SK-N-SH treated with all-trans-retinoic acid at 6 μM for 48 hours (cell line): ENCODE measurements at regions not wholly inside any gene's neighbourhood (a gene's known extent, or its start where the extent isn't known, plus 50 kb on each side); places are given as distances from the start of the nearest gene placed in this dataset.

Experiments
- ATAC-seq: fragments of 200-7000 bp; cut with Tn5 transposase; 3 replicates; pipeline ENCODE4 v1.9.1; 2020; ENCODE audit warnings: mild to moderate bottlenecking, moderate library complexity
- ARNTL ChIP-seq: fragments of 450-650 bp; formaldehyde crosslinking; IDR thresholded peaks from 2 replicates; pipeline ENCODE4 v1.5.0; 2020; ENCODE audit warnings: low read depth, mild to moderate bottlenecking, moderate library complexity, borderline replicate concordance
- BACH2 ChIP-seq: fragments of 250-450 bp; sonication (Bioruptor Pico); IDR thresholded peaks from 2 replicates; pipeline ENCODE4 v1.9.0; 2021; ENCODE audit warnings: mild to moderate bottlenecking, borderline replicate concordance
- CSDC2 ChIP-seq: fragments of 250-450 bp; sonication (Bioruptor Pico); IDR thresholded peaks from 2 replicates; pipeline ENCODE4 v1.5.0; 2020; ENCODE audit warnings: mild to moderate bottlenecking, moderate library complexity
- ISL1 ChIP-seq: fragments of 250-450 bp; sonication (Bioruptor Pico); IDR thresholded peaks from 2 replicates; pipeline ENCODE4 v2.1.2; 2022; ENCODE audit warnings: mild to moderate bottlenecking, moderate library complexity
- OSR1 ChIP-seq: fragments of 250-450 bp; sonication (Bioruptor Pico); IDR thresholded peaks from 2 replicates; pipeline ENCODE4 v1.8.0; 2022; ENCODE audit warnings: moderate library complexity, mild to moderate bottlenecking, inconsistent platforms
- POU6F1 ChIP-seq: fragments of 250-450 bp; sonication (Bioruptor Pico); IDR thresholded peaks from 2 replicates; pipeline ENCODE4 v1.8.0; 2021; ENCODE audit warnings: low read depth, mild to moderate bottlenecking, moderate library complexity, borderline replicate concordance
- RARB ChIP-seq: fragments of 250-450 bp; sonication (Bioruptor Pico); IDR thresholded peaks from 2 replicates; pipeline ENCODE4 v1.8.0; 2021; ENCODE audit warnings: mild to moderate bottlenecking, moderate library complexity
- SNAI2 ChIP-seq: fragments of 250-450 bp; sonication (Bioruptor Pico); IDR thresholded peaks from 2 replicates; pipeline ENCODE4 v1.5.0; 2020; ENCODE audit warnings: mild to moderate bottlenecking, moderate library complexity
- TCF4 ChIP-seq: fragments of 250-450 bp; sonication (Bioruptor Pico); IDR thresholded peaks from 2 replicates; pipeline ENCODE4 v1.8.0; 2021; ENCODE audit warnings: mild to moderate bottlenecking, moderate library complexity, borderline replicate concordance
- TOX ChIP-seq: fragments of 250-450 bp; sonication (Bioruptor Pico); IDR thresholded peaks from 2 replicates; pipeline ENCODE4 v1.8.0; 2021; ENCODE audit warnings: mild to moderate bottlenecking, moderate library complexity, borderline replicate concordance
- TSHZ2 ChIP-seq: fragments of 250-450 bp; sonication (Bioruptor Pico); IDR thresholded peaks from 2 replicates; pipeline ENCODE4 v1.5.0; 2020; ENCODE audit warnings: mild to moderate bottlenecking, moderate library complexity
- ZC3H10 ChIP-seq: fragments of 250-450 bp; sonication (Bioruptor Pico); IDR thresholded peaks from 2 replicates; pipeline ENCODE4 v1.5.1; 2021; ENCODE audit warnings: mild to moderate bottlenecking, moderate library complexity
- ZFP3 ChIP-seq: fragments of 250-450 bp; sonication (Bioruptor Pico); IDR thresholded peaks from 2 replicates; pipeline ENCODE4 v1.5.0; 2020; ENCODE audit warnings: mild to moderate bottlenecking, moderate library complexity
- ZFP30 ChIP-seq: fragments of 450-650 bp; formaldehyde crosslinking; IDR thresholded peaks from 2 replicates; pipeline ENCODE4 v1.5.0; 2022; ENCODE audit warnings: mild to moderate bottlenecking, moderate library complexity
- ZNF565 ChIP-seq: fragments of 450-650 bp; formaldehyde crosslinking; conservative IDR thresholded peaks from 2 replicates; pipeline ENCODE4 v1.5.0; 2020; ENCODE audit warnings: low read depth, mild to moderate bottlenecking, moderate library complexity
- ZNF70 ChIP-seq: fragments of 450-650 bp; formaldehyde crosslinking; IDR thresholded peaks from 2 replicates; pipeline ENCODE4 v1.5.0; 2020; ENCODE audit warnings: mild to moderate bottlenecking, moderate library complexity
- ZNF8 ChIP-seq: fragments of 450-650 bp; formaldehyde crosslinking; IDR thresholded peaks from 2 replicates; pipeline ENCODE4 v1.5.0; 2020; ENCODE audit warnings: mild to moderate bottlenecking, moderate library complexity
- TF ChIP-seq, protein P1 (sequence below): fragments of 250-450 bp; sonication (Bioruptor Pico); IDR thresholded peaks from 2 replicates; pipeline ENCODE4 v1.5.1; 2020; ENCODE audit warnings: low read depth, mild to moderate bottlenecking, moderate library complexity
- TF ChIP-seq, protein P2 (sequence below): fragments of 250-450 bp; sonication (Bioruptor Pico); IDR thresholded peaks from 2 replicates; pipeline ENCODE4 v1.8.0; 2020; ENCODE audit warnings: mild to moderate bottlenecking, moderate library complexity, borderline replicate concordance
- TF ChIP-seq, protein P3 (sequence below): fragments of 250-450 bp; sonication (Bioruptor Pico); IDR thresholded peaks from 2 replicates; pipeline ENCODE4 v1.5.1; 2021; ENCODE audit warnings: mild to moderate bottlenecking, moderate library complexity

GRCh38 chr18:37846996-37847395 lies 281.4 kb upstream of the CELF4 start:
- ATAC-seq, result no peak
- TF ChIP-seq ZNF8 (CRISPR knock-in tag) (no peak), OSR1 (CRISPR knock-in tag) (no peak), ZNF70 (CRISPR knock-in tag) (no peak), ARNTL (CRISPR knock-in tag) (no peak), SNAI2 (CRISPR knock-in tag) (no peak), ZFP30 (CRISPR knock-in tag) (no peak), TSHZ2 (CRISPR knock-in tag) (no peak), TCF4 (no peak), ISL1 (CRISPR knock-in tag) (no peak), BACH2 (CRISPR knock-in tag) (no peak), CSDC2 (CRISPR knock-in tag) (no peak), POU6F1 (CRISPR knock-in tag) (no peak), ZC3H10 (no peak), RARB (CRISPR knock-in tag) (no peak), TOX (CRISPR knock-in tag) (no peak)
- TF ChIP-seq, protein P1, sequence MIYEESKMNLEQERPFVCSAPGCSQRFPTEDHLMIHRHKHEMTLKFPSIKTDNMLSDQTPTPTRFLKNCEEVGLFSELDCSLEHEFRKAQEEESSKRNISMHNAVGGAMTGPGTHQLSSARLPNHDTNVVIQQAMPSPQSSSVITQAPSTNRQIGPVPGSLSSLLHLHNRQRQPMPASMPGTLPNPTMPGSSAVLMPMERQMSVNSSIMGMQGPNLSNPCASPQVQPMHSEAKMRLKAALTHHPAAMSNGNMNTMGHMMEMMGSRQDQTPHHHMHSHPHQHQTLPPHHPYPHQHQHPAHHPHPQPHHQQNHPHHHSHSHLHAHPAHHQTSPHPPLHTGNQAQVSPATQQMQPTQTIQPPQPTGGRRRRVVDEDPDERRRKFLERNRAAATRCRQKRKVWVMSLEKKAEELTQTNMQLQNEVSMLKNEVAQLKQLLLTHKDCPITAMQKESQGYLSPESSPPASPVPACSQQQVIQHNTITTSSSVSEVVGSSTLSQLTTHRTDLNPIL, result no peak
- TF ChIP-seq, protein P2, sequence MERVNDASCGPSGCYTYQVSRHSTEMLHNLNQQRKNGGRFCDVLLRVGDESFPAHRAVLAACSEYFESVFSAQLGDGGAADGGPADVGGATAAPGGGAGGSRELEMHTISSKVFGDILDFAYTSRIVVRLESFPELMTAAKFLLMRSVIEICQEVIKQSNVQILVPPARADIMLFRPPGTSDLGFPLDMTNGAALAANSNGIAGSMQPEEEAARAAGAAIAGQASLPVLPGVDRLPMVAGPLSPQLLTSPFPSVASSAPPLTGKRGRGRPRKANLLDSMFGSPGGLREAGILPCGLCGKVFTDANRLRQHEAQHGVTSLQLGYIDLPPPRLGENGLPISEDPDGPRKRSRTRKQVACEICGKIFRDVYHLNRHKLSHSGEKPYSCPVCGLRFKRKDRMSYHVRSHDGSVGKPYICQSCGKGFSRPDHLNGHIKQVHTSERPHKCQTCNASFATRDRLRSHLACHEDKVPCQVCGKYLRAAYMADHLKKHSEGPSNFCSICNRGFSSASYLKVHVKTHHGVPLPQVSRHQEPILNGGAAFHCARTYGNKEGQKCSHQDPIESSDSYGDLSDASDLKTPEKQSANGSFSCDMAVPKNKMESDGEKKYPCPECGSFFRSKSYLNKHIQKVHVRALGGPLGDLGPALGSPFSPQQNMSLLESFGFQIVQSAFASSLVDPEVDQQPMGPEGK (CRISPR knock-in tag), result no peak

DNA sequence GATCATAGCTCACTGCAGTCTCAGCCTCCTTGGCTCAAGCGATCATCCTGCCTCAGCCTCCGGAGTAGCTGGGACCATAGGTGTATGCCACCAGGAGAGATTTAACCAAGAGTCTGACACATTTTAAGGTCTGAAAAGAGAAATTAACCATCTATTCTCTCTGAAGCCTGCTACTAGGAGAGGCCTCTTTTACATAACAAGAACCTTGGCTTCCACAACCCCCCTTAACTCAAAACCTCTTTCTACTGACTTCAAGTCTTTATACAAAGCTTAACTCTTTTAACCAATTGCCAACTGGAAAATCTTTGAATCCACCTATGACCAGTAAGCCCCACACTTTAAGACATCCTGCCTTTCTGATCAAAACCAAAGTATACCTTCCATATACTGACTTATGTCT lies 279.9 kb upstream of the CELF4 start:
- TF ChIP-seq POU6F1 (CRISPR knock-in tag) (no peak), ZFP3 (CRISPR knock-in tag) (no peak), ZNF565 (CRISPR knock-in tag) (no peak), ZNF70 (CRISPR knock-in tag) (no peak), ARNTL (CRISPR knock-in tag) (no peak), OSR1 (CRISPR knock-in tag) (no peak)
- ATAC-seq, result no peak

- no peak for ATAC-seq
- TF ChIP-seq ZNF70 (CRISPR knock-in tag) (no peak), ZFP30 (CRISPR knock-in tag) (no peak), ZNF8 (CRISPR knock-in tag) (no peak), CSDC2 (CRISPR knock-in tag) (no peak), ARNTL (CRISPR knock-in tag) (no peak), ZNF565 (CRISPR knock-in tag) (no peak), OSR1 (CRISPR knock-in tag) (no peak), TCF4 (no peak), ISL1 (CRISPR knock-in tag) (no peak)
- TF ChIP-seq, protein P1, result no peak
- TF ChIP-seq, protein P2 (CRISPR knock-in tag), result no peak
- TF ChIP-seq, protein P3, sequence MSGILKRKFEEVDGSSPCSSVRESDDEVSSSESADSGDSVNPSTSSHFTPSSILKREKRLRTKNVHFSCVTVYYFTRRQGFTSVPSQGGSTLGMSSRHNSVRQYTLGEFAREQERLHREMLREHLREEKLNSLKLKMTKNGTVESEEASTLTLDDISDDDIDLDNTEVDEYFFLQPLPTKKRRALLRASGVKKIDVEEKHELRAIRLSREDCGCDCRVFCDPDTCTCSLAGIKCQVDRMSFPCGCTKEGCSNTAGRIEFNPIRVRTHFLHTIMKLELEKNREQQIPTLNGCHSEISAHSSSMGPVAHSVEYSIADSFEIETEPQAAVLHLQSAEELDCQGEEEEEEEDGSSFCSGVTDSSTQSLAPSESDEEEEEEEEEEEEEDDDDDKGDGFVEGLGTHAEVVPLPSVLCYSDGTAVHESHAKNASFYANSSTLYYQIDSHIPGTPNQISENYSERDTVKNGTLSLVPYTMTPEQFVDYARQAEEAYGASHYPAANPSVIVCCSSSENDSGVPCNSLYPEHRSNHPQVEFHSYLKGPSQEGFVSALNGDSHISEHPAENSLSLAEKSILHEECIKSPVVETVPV, result no peak
Measured at GRCh38 chr18:37844209-37844970, 278.8 kb upstream of the CELF4 start.
